GM21390 (cell line): ENCODE measurements at regions not wholly inside any gene's neighbourhood (a gene's known extent, or its start where the extent isn't known, plus 50 kb on each side); places are given as distances from the start of the nearest gene placed in this dataset.
A peak's percentile ranks its signal among the peaks of the same experiment; 100 is the strongest.

Experiments
- ATAC-seq: cut with Tn5 transposase; IDR thresholded peaks from one replicate; pipeline ENCODE4 v1.9.1; 2021; ENCODE audit not compliant: unreplicated experiment

DNA sequence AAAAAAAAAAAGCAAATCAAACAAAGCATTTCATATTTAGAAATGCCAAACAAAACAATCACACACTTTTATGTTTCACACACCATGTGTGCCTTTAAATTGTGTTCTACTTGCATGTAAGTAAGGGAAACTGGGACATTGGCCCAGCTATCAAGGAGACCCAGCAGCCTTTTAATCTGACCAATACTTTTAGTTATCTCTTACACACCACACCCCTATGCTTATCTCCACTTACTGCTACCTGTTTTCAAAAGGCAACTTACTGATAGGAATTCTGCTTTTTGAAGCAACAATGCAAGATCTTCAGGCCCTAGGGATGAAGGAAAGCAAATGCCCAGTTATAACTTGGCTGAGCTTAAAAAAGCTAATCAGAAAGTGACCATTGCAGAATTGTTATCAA, 1244.8 kb upstream of the SORCS1 start:
- ATAC-seq = no peak

DNA sequence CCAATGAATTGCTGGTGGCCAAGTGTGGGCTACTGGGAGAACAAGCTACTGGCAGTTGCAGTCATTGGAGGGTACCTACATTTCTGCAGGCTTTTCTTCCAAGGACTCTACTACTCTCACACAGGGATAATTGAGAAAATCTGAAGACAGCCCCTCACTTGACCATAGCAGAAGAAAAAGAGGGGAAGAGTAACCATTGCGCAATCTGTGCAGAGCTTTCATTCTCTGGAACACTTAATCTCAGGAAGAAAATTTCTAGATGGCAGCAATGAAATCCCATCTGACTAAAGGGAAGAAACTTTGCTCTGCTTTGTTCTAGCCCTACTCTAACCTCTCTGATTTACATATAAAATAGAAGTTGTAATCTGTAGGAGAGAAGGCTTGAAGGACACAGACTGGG, 1239.6 kb upstream of the SORCS1 start:
- no peak for ATAC-seq

DNA sequence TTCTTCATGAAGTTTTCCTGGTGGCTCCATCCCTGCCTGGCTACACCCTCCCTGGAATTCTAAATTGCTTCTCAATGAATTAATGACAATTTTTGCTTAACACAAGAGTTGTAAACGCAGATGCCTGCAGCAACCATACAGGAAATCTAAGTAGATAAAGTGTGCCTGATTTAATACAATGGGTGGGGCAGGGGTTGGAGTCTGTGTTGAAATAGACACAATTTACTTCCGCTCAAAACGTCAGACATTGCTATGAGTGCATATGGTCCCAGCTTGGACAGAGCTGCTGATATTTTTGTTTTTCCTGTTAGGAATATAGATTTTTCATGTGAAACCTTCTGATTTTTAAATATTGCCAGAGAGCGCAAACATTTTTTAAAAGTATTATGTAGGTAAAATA, 1235.0 kb upstream of the SORCS1 start:
- no peak for ATAC-seq

DNA sequence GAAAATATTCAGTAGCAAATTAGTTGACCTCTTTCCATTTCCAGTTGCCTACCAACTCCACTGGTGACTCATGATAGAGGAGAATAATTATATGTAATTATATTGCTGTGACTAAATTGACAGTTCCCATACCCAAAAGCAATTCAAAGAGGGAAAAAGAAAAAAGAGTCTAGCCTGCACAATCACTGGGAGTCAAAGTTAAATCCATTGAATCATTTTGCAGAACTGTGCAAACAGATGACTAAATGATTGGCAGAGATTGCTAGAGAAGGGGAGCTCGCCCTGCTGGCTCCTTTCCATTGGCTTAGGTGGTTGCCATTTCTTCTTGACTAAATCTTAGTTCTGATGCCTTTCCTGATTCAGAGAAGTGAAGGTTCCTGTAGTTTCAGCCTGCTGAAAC, 1228.6 kb upstream of the SORCS1 start:
- no peak for ATAC-seq

DNA sequence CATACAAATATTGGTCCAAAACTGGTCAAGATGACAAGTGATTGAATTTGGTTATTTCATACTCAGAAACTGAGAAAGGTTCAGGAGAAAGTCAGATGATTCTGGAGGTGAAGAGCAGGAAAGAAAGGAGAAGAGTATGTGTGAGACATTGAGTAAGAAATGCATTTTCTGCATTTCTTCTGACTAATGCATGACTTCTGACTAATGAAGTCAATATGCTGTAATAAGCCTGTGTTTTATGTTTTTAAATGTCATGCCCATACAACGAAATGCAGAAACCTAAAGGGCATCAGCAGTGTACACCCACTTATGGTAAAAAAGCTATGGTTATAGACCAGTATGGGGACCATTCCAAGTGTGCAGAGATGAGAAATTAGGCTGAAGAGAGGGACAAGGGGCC, 1227.8 kb upstream of the SORCS1 start:
- no peak for ATAC-seq

DNA sequence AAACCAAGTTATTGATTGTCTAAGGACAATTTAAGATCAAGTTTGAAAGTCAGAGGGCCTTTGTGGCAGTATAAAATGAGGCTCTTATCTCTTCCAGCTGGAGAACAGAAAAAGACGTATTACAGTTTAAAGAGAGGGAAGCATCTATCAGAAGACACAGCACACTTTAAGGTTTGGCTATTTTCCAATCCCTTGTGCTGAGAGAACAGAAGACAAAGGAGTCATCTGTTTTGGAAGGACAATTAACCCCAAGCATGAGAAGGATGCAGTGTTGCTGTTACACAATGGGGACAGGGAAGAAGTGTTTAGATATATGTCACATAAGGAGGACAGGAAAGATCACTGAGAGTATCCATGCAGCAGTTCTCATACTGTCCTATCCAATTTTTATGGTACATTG, 1224.2 kb upstream of the SORCS1 start:
- no peak for ATAC-seq

DNA sequence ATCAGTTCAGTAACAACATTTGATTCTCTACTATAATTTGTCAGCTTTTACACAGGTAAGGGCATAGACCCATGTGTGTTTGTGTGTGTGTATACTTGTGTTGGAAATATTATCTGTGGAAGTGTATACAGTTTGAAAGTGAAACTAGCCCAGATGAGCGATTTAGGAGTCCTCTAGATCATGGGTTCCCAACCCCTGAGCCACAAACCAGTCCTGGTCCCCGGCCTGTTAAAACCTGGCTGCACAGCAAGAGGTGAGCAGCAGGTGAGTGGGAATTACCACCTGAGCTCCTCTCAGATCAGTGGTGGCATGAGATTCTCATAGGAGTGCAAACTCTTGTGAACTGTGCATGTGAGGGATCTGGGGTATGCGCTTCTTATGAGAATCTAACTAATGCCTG, 1221.5 kb upstream of the SORCS1 start:
- ATAC-seq = no peak

DNA sequence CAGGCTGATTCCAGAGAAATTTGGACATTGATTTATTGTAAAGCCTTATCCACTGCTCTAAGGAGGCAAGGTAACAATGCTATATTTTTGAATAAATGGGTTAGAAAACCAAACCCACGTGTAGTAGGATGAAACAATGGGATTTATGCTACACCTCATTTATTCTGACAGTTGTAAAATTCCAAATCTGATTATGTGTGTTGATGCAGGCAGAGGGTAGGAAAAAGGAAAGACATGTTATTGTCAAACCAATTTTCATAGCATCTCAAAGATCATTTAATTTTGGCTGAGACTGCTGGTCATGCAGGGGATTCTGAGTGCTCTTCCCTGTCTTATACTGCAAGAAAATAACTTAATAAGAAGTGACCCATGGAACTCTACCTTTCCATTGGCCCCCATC, 1219.9 kb upstream of the SORCS1 start:
- no peak for ATAC-seq

DNA sequence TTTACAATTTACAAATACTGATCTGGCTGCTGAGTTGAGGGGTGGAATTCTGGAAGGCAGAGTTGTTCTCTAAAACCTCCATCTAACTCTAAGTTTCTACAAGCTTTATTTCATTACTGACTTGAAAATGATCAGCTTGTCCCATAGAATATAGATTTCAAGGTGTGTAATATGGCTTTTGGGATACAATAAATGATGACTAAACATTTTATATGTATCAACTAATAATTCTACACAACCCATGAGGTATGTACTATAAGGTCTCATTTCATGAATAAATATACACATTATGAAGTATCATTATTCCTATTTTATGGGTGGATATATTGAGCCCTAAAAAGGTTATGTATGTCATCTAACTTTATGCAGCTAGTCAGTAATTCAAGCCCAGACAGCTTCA, 1214.3 kb upstream of the SORCS1 start:
- no peak for ATAC-seq

DNA sequence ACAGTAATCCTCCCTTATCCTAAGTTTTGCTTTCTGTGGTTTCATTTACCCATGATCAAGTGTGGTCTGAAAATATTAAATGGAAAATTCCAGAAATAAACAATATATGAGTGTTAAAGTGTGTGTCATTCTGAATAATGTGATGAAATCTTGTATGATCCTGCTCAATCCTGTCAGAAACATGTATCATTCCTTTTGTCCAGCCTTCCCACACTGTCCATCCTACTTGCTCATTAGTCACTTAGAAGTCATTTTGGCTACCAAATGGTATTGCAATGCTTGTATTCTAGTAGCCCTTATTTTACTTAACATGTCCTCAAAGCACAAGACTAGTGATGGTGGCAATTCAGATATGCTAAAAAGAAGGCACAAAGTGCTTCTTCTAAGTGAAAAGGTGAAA, 1211.2 kb upstream of the SORCS1 start:
- no peak for ATAC-seq

DNA sequence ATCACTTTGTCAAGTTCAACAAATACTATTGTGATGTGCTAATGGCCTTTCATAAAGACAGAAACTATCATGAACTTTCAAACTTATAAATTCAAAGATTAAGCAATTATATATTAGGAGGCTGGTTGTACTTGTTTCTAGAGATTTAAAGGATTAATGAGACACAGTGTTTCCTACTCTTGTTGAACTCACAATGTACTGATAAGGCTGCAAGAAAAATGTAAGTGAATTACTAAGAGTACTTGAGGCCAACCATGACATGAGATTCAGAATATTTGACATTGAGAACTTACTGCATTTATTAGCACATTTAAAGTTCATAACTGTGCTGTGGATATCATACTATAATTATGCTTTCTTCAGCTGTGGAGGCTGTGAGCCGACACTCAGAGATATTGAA, 1210.5 kb upstream of the SORCS1 start:
- ATAC-seq = no peak

DNA sequence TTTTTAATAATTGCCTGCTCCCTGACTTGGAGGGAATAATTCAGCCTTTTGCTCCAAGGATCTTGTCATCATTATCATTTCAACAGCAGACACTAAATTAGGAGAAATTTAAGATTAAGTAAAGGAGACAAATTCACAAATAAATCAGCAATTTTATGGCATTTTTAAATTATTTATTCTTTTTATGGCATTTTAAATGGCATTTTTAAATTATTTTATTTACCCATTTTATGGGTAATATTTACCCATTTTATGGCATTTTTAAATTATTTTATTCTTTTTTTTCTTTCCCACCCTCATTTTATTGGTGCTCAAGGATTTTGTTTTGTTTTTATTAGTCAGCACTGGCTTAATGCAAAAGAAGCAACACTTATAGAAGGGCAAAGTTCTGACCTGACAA, 1201.0 kb upstream of the SORCS1 start:
- ATAC-seq = no peak

DNA sequence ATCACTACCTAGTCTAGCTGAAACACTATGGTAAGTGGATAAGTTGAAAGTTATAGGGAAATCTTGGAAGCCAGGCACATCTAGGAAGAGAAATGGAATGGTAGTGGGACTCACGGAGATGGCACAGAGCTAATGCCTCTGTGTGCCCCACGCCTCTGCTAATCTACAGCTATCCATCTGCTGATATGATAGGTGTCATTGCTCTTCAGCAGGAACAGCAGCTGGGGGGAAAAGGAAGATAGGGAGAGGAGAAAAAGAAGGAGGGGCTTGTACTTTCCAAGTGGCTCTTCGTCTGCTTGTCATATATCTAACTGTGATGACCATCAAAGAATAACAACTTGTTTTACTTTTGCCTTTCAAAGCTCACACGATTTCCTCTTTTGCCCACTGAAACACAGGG, 1199.1 kb upstream of the SORCS1 start:
- ATAC-seq = no peak

DNA sequence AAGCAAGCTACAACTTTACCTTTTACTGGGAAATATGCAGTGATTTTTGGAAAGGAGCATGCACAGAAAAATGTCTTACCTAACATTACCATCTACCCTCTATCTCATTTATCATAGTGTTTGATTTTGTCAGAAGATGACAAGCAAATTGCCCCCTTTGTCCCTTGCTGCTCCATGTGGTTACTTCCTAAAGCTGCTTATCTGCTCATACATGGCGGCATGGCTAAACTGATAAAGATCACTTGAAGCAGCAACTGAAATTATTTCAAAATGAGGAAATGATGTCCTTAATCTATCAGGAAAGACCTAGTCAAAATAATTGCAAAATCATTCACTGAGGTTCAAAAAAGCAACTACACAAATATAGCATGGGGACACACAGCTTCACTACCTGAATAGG, 1198.5 kb upstream of the SORCS1 start:
- ATAC-seq = no peak

DNA sequence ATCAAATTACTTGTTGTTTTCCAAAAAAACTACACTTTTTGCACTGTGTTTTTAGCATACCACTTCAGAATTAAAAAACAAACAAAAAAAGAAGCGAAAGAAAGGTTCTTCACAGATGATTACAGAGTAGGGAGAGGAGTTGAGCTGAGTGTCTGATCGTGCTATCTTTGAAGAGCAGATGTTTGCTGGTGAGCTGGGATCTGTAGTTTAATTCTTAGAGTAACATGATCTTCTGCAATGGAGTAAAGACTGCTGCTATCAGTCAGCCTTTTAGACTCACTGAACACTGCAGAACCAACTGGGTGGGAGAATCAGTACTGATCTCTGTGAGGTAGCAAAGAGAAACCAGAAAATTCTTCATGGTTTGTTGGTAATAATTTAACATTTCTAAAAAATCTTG, 1197.8 kb upstream of the SORCS1 start:
- ATAC-seq = no peak

DNA sequence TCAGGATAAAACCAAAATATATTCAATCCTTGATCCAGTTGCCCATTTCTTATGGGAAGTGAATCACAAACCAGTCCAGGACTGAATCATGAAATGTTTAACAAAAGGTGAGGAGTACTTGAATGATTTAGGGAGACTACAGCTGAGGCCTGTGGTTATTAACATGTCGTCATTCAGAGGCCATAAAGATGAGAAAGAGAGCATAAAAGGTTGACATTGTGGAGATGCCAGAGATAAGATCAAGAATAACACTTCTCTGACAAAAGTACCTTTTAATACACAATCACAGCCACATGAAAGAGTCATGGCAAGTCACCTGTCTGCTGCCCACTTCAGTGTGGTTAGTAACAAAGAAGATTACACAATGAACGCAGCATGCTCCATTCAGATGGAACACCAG, 1195.7 kb upstream of the SORCS1 start:
- ATAC-seq = no peak

DNA sequence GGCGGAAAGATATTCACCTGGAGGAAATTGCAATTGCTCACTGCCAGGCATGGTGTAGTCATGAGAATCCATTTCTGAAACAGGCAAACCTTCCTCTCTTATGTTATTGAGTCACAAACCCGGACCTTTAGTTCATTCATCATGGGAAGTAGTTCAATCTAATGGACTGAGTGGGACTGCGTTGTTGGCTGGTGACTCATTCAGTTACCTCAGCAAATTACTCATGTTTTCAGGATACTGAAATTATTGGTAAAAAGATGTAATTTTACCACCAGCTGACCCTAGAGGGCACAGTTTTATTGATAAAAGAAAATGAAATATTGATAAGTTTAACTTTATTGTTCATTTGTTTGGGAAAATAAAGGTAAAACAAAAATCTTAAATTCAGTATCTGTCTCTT, 1194.4 kb upstream of the SORCS1 start:
- peak; percentile 60 for ATAC-seq

DNA sequence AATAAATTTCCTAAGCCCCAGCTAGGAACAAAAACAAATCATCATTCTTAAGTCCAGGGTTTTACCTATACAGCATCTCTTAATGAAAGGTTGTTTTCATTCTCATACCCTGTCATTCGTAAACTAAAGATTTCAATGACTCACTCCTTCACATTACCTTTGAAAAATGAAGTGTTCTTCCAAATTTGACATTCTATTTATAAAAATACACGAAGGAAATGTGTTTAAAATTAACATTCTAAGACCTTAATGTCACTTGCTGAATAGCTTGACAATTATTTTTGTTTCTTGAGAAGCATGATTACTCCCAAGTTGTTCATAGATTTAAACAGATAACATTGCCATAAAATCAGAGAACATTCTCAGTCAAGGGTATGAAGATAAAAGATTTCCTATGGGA, 1188.3 kb upstream of the SORCS1 start:
- ATAC-seq = no peak

DNA sequence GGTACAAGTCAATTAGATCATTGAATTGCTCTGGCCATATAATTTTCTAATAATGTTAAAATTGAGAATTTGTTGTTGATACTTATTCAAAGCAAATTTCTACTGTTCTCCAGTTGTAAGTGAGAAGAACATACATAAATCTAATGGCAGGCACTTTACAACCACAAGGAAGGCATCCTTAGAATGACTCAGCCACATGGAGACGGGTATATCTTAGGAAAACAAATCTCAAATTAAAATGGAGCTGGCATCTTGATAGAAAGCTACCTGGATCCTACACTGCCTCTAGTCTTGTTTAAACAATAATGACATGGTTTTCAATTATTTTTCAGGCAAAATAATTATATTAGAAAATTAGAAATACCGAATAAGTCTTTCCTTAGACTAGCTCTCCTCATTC, 1183.7 kb upstream of the SORCS1 start:
- no peak for ATAC-seq

DNA sequence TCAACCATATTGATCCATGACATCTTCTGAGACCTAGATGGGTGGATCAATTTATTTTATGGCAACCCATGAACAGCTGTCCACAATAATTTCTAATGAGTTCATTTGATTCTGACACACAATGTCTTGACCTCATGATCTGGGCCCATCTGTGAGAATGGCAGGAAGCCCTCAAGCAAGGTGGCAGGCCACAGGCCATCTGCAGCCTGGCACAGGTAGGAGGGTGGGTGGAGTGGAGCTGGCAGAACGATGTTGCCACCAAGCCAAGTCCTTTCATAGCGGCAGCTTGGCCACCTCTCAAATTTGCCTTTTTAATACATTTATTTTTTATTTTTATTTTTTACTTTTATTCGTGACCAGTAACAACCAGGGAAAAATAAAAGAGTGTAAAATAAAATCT, 1181.6 kb upstream of the SORCS1 start:
- no peak for ATAC-seq

DNA sequence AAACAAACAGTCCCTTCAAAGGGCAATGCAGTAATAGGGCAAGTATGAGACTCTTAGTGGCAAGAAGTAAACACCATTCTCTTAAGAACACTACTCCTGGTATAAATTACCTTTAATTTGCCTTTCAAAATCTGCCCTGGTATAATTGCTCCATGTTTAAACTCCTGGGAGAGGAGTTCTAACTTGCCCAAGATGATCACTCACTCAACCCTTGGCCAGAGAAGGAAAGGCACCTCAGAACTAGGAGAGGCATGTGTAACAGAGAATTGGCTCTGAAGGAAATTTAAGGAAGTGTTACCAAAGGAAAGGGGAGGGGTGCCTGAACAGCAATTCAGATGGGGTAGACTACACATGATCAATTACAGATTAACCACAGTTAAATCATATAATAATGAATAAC, 1173.6 kb upstream of the SORCS1 start:
- ATAC-seq = no peak

DNA sequence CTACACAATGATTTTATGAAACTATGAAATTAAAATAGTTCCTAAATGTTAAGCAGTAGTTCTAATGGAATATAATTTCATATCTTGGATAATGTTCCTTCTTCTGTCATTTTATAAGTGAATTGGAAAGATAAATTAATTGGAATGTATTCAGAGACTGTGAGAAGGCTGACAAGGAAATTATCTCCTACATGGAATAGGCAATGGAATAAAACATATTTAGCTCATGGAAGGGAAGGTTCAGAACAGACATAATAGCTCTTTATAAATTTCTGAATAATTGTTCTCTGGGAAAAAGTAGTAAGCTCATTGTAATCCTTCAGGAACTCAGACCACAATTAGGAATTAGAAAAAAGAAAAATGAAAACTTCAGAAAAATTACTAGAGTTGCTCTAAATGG, 1172.3 kb upstream of the SORCS1 start:
- no peak for ATAC-seq

DNA sequence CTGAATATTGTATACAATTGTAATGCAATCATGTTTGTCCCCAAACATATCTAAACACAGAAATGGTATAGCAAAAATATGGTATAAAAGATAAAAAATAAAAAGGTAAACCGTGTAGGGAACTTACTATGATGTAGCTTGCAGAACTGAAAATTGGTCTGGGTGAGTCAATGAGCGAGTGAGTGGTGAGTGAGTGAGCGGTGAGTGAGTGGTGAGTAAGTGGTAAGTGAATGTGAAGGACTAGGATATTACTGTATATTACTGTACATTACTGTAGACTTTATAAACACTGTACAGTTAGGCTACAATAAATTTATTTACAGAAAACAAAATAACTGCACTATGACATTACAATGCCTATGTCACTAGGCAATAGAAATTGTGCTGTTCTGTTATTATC, 1163.2 kb upstream of the SORCS1 start:
- ATAC-seq = no peak

DNA sequence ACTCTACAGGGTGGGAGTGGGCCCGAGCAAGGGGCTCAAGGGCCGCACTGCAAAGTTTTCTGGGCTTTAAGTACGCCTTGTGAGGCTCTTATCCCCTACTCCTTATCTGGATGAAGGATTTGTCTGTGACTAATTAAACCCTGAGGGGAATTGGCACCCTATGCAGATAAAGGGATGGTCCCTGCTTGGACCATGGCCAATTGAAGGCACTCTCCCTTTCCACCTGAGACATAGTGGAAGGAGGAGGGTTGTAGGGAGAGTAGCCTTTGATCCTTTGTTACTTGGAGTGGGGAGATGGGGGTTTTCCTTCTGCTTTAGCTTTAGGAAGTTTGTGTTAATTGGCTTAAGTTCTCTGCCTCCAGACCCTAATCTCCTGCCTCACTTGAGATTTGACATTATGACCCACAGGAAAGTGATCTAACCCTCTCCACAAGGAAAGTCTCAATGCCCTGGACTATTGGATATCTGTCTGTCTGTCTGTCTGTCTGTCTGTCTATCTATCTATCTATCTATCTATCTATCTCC, 1158.8 kb upstream of the SORCS1 start:
- no peak for ATAC-seq
